GM18517 (cell line): ENCODE measurements at regions not wholly inside any gene's neighbourhood (a gene's known extent, or its start where the extent isn't known, plus 50 kb on each side); places are given as distances from the start of the nearest gene placed in this dataset.

ENCODE experiments used
- ATAC-seq: cut with Tn5 transposase; IDR thresholded peaks from one replicate; pipeline ENCODE4 v1.9.1; 2021; ENCODE audit warnings: mild to moderate bottlenecking, moderate library complexity; ENCODE audit not compliant: unreplicated experiment

GRCh38 chr16:61596655-61597054 is 439.6 kb downstream of the CDH8 start:
- ATAC-seq: no peak

DNA sequence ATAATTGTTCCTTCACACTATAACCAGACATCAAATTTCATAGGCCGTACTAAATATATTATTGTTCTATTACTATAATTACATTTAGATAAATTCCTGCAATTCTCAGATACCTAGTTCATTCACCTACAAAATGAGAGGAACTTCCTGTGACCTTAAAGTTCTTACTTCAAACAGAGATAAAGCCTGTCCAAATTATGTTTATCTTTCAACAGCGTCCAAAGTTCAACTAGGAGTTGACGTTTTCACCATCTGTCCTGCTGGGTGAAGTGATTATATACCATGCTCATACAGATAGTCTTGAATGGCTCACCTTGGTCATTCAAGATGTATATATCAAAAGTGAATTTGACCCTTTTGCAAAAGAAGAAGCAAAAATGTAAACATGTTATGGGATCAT is 440.6 kb downstream of the CDH8 start:
- ATAC-seq: no peak

GRCh38 chr16:61590577-61590976 is 445.7 kb downstream of the CDH8 start:
- no peak for ATAC-seq

GRCh38 chr16:61587526-61587925 is 448.7 kb downstream of the CDH8 start:
- ATAC-seq: no peak

- ATAC-seq: no peak
Measured at GRCh38 chr16:61581417-61582046, 454.7 kb downstream of the CDH8 start.

DNA sequence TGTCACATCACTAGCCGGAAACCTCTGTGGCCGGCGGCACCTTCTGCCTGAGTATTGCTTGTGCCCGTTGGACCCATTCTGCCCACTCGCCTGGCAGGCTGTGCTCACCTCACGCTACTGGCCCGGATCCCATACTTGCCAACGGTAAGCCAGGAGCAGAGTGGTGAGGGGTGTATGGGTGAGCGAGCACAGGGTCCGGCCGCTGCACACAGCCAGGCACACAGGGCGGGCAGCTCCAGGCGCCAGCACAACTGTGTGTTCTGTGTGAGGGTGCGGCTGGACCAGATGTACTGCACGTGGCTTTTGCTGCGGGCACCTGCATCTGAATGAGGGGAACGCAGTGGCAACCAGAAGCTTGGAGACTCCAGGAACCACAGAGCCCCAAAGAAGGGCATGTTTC is 455.7 kb downstream of the CDH8 start:
- no peak for ATAC-seq

- no peak for ATAC-seq
Measured at GRCh38 chr16:61579195-61579594, 457.0 kb downstream of the CDH8 start.

- no peak for ATAC-seq
Measured at GRCh38 chr16:61576476-61576875, 459.8 kb downstream of the CDH8 start.

GRCh38 chr16:61575617-61576016 is 460.6 kb downstream of the CDH8 start:
- ATAC-seq: no peak

DNA sequence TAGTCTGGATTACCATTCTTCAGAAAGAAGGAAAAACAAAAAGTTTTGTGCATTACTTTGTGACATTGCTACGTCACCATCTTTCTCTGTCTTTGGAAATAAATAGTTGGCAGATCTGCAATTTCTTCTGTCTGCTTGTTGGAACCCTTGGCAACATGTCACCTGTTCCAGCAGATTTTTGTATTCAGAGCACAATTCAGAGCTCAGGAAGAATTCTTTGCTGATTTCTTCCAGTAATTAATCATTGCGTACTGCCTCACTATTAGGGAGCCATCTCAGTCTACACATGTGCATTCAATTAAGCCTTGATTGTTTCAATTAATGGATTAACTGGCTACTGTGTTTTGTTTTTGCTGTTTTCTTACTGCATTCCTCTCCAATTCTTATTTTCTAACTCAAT is 467.2 kb downstream of the CDH8 start:
- no peak for ATAC-seq

DNA sequence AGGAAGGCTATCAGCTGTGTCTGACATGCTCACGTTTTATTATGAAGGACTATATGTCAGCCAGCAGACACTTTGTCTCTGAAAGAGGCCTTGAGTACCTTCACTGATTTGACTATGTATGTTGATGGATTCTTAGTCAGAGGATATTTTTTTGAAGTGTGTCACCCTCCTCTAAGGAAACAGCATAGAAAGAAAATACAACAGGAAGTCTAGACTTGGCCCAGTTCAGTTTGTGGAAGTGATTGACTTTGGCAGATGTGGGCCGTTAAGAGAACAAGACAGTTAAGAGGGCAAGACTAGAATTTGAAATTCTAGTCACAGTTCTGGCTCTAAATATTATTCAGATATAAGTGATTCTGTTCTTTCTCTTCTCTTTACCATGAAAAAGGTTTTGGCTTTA is 471.5 kb downstream of the CDH8 start:
- ATAC-seq: no peak

DNA sequence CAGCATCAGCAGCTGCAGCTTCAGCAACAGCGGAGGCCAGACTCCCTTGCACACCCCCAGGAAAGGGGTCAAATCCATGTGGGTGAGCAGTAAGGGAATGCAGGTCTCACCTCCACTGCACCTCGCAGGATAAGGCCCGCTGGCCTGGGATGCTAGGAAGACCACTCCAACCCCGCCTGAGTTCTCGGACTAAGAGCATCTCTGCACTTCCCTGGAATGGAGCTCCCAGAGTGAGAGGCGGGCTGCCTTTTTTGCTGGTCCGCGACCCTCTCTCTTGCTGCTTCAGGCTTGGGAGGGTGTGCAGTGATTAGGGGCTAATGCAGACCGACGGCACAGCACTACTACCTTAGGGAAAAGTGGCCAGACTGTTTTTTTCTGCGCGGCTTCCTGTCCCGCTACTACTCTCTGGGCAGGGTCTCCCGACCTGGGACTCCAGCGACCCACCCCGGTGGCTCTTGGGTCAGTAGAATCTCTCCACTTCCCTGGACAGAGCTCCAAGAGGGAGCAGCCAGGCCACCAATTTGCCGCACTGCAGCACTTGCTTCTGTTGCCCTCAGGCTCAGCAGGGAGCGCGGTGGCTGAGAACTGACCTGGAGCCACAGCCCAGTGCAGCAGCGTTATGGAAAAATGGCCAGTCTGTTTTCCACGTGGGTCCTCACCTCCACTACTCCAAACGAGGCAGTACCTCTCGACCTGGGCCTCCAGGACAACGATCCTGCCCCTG is 480.4 kb downstream of the CDH8 start:
- no peak for ATAC-seq

GRCh38 chr16:61549327-61549726 is 486.9 kb downstream of the CDH8 start:
- no peak for ATAC-seq

DNA sequence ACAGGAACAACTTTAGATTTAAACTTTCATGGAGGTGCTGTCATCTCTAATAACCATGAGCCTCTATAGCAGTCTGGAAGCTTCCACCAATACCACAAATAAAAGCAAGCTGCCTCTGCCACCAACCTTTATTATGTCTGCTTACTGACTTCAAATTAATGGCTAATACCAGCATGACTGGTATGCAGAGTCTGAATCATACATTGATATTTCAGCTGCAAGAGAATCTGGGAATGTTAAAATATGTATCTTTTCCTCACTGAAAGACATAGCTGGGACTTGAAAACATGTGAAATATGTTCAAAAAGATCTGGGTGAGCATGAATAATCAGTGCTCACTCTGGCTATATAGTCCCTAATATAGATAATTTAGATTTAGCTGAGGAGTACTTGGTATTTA is 488.6 kb downstream of the CDH8 start:
- ATAC-seq: no peak

GRCh38 chr16:61544165-61544564 is 492.1 kb downstream of the CDH8 start:
- ATAC-seq: no peak

DNA sequence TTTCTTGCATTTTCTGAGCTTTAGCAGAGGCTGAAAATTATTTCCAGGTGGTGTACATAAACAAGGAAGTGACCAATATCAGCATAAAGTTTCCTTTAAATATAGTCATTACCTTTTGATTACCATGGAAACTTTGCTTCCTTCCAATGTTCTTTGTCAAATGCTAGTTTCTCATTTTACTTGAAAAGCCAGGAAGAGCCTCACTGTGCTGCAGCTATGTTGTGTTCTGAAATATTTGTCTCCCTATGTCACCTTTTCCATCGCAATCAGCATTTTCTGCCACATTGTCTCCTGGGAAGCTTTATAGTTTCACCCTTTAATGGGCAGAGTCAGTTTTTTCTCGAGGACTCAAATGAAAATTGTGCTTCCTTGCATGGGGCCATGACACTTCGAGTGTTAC is 496.0 kb downstream of the CDH8 start:
- no peak for ATAC-seq

GRCh38 chr16:61530697-61531096 is 505.5 kb downstream of the CDH8 start:
- ATAC-seq: no peak

DNA sequence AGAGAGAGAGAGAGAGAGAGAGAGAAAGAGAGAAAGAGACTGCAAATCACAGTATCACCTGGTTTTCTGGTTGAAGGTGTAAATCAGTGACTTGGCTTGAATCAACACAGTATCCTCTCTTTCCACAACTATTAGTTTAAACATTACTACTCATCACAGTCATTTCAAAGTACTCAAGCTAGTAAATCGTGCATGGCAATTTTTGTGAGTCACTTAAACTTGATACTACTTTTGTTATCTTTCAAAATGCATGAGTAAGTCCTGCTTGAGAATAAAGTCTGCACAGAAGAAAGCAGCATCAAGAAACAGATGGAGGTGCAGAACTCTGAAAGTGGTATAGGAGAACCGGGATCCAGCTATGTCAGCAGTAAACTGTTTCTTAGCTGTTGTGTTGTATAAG is 535.4 kb downstream of the CDH8 start:
- ATAC-seq: no peak

- ATAC-seq: no peak
Measured at GRCh38 chr16:61480250-61480649, 556.0 kb downstream of the CDH8 start.

DNA sequence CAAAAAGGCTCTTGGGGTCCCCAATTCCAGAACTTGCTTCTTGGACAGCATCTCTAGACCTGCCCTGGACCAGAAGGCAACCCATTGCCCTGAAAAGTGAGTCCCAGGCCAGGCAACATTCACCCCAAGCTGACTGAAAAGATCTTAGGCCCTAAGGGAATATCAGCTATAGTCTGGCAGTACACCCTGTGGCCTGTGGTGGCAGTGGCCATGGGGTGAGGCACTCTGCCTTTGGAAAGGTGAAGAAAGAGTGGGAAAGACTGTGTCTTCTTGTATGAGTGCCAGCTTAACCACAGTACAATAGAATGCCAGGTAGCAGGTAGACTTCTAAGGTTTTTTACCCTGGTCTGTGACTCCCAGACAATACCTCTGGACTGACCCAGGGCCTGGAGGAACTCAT is 564.5 kb downstream of the CDH8 start:
- no peak for ATAC-seq

DNA sequence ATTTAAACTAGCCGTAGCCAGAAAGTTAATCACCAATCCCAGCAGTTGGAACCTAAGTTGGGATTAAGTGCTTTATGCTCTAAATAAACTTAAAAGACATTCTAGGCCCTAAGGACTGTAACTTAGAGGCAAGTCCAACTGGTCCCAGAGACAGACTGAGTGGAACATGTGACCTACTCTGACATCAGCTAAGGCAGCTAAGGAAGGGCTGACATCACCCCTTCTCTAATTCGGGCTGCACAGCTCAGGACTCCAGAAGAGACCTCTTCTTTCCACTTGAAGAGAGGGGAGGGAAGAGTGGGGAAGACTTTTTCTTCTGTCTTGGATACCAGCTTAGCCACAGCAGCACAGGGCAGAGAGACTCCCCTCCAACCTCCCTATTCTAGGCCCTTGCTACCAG is 565.2 kb downstream of the CDH8 start:
- no peak for ATAC-seq

DNA sequence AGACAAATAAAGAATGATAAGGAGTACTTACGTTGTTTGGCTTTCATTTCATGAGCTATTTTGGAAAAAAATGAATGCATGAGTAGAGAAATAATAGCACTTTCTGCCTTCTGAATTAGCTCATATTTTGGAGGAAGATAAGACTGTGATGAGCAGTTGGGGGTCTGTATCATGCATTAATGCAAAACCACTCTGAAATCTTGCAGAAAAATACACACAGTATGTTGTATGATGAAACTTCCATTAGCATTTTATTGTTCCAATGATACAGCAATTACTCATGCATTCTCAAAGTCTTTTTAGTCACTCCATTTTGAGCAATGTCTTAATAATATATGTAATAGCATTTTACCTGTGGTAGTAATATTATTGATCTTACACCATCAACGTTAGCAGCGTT is 571.0 kb downstream of the CDH8 start:
- no peak for ATAC-seq

DNA sequence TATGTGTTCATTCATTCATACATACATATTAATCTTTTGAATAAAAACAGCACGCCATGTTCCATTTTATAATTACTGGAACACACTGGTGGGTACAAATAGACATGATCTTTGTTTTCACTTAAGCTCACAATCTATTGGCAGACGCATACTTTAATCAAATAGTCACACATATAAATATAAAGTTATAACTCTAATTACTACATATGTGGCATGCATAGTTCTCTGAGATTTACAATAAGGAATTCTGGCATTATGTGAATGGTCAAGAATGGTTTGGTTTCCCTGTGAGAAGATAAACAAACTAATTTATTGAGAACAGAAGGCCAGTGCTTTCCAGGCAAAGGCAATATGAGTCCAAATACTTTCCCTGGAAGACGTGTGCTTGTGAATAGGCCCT is 576.2 kb downstream of the CDH8 start:
- ATAC-seq: no peak
